Panc1 (cell line): ENCODE measurements at regions not wholly inside any gene's neighbourhood (a gene's known extent, or its start where the extent isn't known, plus 50 kb on each side); places are given as distances from the start of the nearest gene placed in this dataset.

ENCODE experiments used
- ATAC-seq: fragments of 200-7000 bp; cut with Tn5 transposase; 2 replicates; pipeline ENCODE4 v1.9.1; 2020; ENCODE audit warnings: mild to moderate bottlenecking, moderate library complexity
- BruUV-seq: library from RNA; stranded (reverse); fragments of 400-500 nt; replicated peaks from 2 replicates; lab custom pipeline; 2021; lab: Mats Ljungman, UMichigan
- CTCF ChIA-PET: fragments of 300-600 bp; sonication (Branson Sonifier 250); formaldehyde crosslinking; loops from one replicate; lab custom pipeline; 2022; ENCODE audit warnings: antibody characterized with exemption; lab: Charles Lee
- POLR2A ChIA-PET: fragments of 300-600 bp; sonication (Branson Sonifier 250); formaldehyde crosslinking; loops from one replicate; lab custom pipeline; 2022; ENCODE audit warnings: antibody characterized with exemption; lab: Charles Lee
- DNase-seq: peaks from one replicate; pipeline ENCODE4 v3.0.0-alpha.2; 2010; ENCODE audit warnings: low read depth, low spot score
- H3K27ac ChIP-seq: 2 replicates; pipeline ENCODE4 v1.5.1; 2011; ENCODE audit warnings: mild to moderate bottlenecking, low read length, inconsistent platforms
- H3K27me3 ChIP-seq: fragments of 200-500 bp; sonication (Bioruptor generic); 2 replicates; pipeline ENCODE4 v1.6.0; 2014; ENCODE audit warnings: low read length, inconsistent platforms; ENCODE audit not compliant: control insufficient read depth, insufficient read depth
- H3K36me3 ChIP-seq: fragments of 200-500 bp; sonication (Bioruptor generic); 2 replicates; pipeline ENCODE4 v1.5.1; 2014; ENCODE audit warnings: inconsistent platforms, mild to moderate bottlenecking, low read length, moderate library complexity; ENCODE audit not compliant: control insufficient read depth, insufficient read depth
- H3K4me1 ChIP-seq: 2 replicates; pipeline ENCODE4 v1.5.1; 2011; ENCODE audit warnings: inconsistent platforms, mild to moderate bottlenecking, low read length, moderate library complexity; ENCODE audit not compliant: control insufficient read depth, insufficient read depth
- H3K4me3 ChIP-seq, 2 experiments: 2 replicates each; pipeline ENCODE4 v1.5.1; 2011 to 2012; ENCODE audit warnings: low read depth in 2 of 2, low read length in 2 of 2, mild to moderate bottlenecking in 2 of 2, inconsistent platforms in 1 of 2, moderate library complexity in 1 of 2
- H3K9me3 ChIP-seq: fragments of 200-500 bp; sonication (Bioruptor generic); 2 replicates; pipeline ENCODE4 v1.5.1; 2014; ENCODE audit warnings: low read depth, mild to moderate bottlenecking, inconsistent platforms, low read length, moderate library complexity; ENCODE audit not compliant: control insufficient read depth, insufficient read depth
- CTCF ChIP-seq: fragments of 450-650 bp; IDR thresholded peaks from 2 replicates; pipeline ENCODE4 v1.5.1; 2017; ENCODE audit warnings: mild to moderate bottlenecking
- POLR2AphosphoS5 ChIP-seq: IDR thresholded peaks from 2 replicates; pipeline ENCODE4 v1.6.1; 2012; ENCODE audit warnings: mild to moderate bottlenecking, low read depth, low read length, moderate library complexity
- REST ChIP-seq, 2 experiments: IDR thresholded peaks; 2 replicates each; pipeline ENCODE4 v1.6.1; 2011 to 2012; ENCODE audit warnings: low read depth in 2 of 2, control low read depth in 1 of 2, low read length in 1 of 2, mild to moderate bottlenecking in 1 of 2, moderate library complexity in 1 of 2; ENCODE audit not compliant: insufficient read depth in 1 of 2
- SIN3A ChIP-seq: IDR thresholded peaks from 2 replicates; pipeline ENCODE4 v1.6.1; 2012; ENCODE audit warnings: low read depth, mild to moderate bottlenecking, low read length, moderate library complexity, borderline replicate concordance; ENCODE audit not compliant: insufficient read depth
- TCF7L2 ChIP-seq: IDR thresholded peaks from 2 replicates; pipeline ENCODE4 v1.6.1; 2011; ENCODE audit warnings: mild to moderate bottlenecking, low read depth, low read length, inconsistent platforms
- in situ Hi-C: cut with HindIII; loops from 2 replicates; pipeline ENCODE4 v1.10.0; 2016; ENCODE audit warnings: low sequenced_read_pairs, low pct_unique_long_range_greater_than_20kb
- intact Hi-C: fragments of 100-400 bp; cut with micrococcal nuclease; formaldehyde crosslinking; loops from one replicate; pipeline ENCODE4 v1.10.0; 2022; ENCODE audit not compliant: unreplicated experiment

GRCh38 chr4:187176261-187176910 lies 452.7 kb upstream of the FAT1 start:
- POLR2A ChIA-PET: no interaction called here
- no TSS peak for BruUV-seq

GRCh38 chr4:187178084-187178483 lies 454.4 kb upstream of the FAT1 start:
- ATAC-seq (no peak), DNase-seq (no peak)
- ChIA-PET CTCF (no interaction called here), POLR2A (no interaction called here)
- no peaks in the 10 kb centered on the region for H3K9me3 ChIP-seq
- no peak for TF ChIP-seq REST (IDR thresholded peaks at IDR 0.05; ENCODE audit: insufficient read depth in 1 of 2, low read depth in 2 of 2, low read length in 1 of 2)
- TF ChIP-seq POLR2AphosphoS5: no peak
- no peak for TF ChIP-seq SIN3A
- TF ChIP-seq TCF7L2: no peak
- no peak for TF ChIP-seq CTCF
- no peak overlapping the region for H3K4me3 ChIP-seq
- in situ Hi-C loops (no loop called here), intact Hi-C loops (no loop called here)
- H3K27me3 ChIP-seq: no peaks in the 10 kb centered on the region
- no peak overlapping the region for H3K27ac ChIP-seq
- no TSS peak for BruUV-seq
- no peaks in the 10 kb centered on the region for H3K4me1 ChIP-seq
- H3K36me3 ChIP-seq: no peaks in the 10 kb centered on the region

More at GRCh38 chr4:187176261-187176910, 452.7 kb upstream of the FAT1 start:
- Histone ChIP-seq H3K27ac (no peak overlapping the region), H3K4me1 (no peaks in the 10 kb centered on the region), H3K27me3 (no peaks in the 10 kb centered on the region), H3K4me3 (no peak overlapping the region), H3K36me3 (no peaks in the 10 kb centered on the region), H3K9me3 (no peaks in the 10 kb centered on the region)
- CTCF ChIA-PET: no interaction called here
- TF ChIP-seq POLR2AphosphoS5 (no peak), TCF7L2 (no peak), CTCF (no peak), SIN3A (no peak)
- no peak for ATAC-seq
- in situ Hi-C loops (no loop called here), intact Hi-C loops (no loop called here)
- DNase-seq: no peak
